COLO668 (cell line): ENCODE measurements at regions not wholly inside any gene's neighbourhood (a gene's known extent, or its start where the extent isn't known, plus 50 kb on each side); places are given as distances from the start of the nearest gene placed in this dataset.
"Not testable (repeated sequence)": the region's sequence is repeated elsewhere in the genome, so short reads cannot be mapped to it uniquely, and the experiment has no call there.

Experiments
- DNase-seq: peaks from one replicate; lab custom pipeline; 2025; ENCODE audit not compliant: unreplicated experiment; lab: John Stamatoyannopoulos, UW

GRCh38 chr14:101616202-101616601 is 54.9 kb downstream of the DIO3 start:
- no peak for DNase-seq

- no peak for DNase-seq
Observed at GRCh38 chr14:101619484-101619883, 58.2 kb downstream of the DIO3 start.

GRCh38 chr14:101620031-101620788 is 58.9 kb downstream of the DIO3 start:
- no peak for DNase-seq

- DNase-seq, result no peak
Observed at GRCh38 chr14:101620821-101621785, 59.8 kb downstream of the DIO3 start.

GRCh38 chr14:101622251-101623076 is 61.2 kb downstream of the DIO3 start:
- no peak for DNase-seq

GRCh38 chr14:101623077-101623372 is 61.7 kb downstream of the DIO3 start:
- no peak for DNase-seq

- DNase-seq, result no peak
Observed at GRCh38 chr14:101623685-101624444, 62.6 kb downstream of the DIO3 start.

- no peak for DNase-seq
Observed at GRCh38 chr14:101624536-101624935, 63.2 kb downstream of the DIO3 start.

GRCh38 chr14:101625336-101626097 is 64.2 kb downstream of the DIO3 start:
- no peak for DNase-seq

GRCh38 chr14:101626331-101626730 is 65.0 kb downstream of the DIO3 start:
- no peak for DNase-seq

GRCh38 chr14:101627915-101628262 is 66.6 kb downstream of the DIO3 start:
- DNase-seq, result no peak

GRCh38 chr14:101628471-101628966 is 67.2 kb downstream of the DIO3 start:
- peak; percentile 59 for DNase-seq

GRCh38 chr14:101628975-101629374 is 67.7 kb downstream of the DIO3 start:
- no peak for DNase-seq

GRCh38 chr14:101630056-101630965 is 69.0 kb downstream of the DIO3 start:
- DNase-seq, result no peak

GRCh38 chr14:101631199-101631598 is 69.9 kb downstream of the DIO3 start:
- no peak for DNase-seq

GRCh38 chr14:101631970-101632369 is 70.7 kb downstream of the DIO3 start:
- DNase-seq, result not testable (repeated sequence)

- DNase-seq, result no peak
Observed at GRCh38 chr14:101632520-101632919, 71.2 kb downstream of the DIO3 start.

GRCh38 chr14:101633276-101633675 is 72.0 kb downstream of the DIO3 start:
- no peak for DNase-seq
